ENCODE measurements at regions not wholly inside any gene's neighbourhood (a gene's known extent, or its start where the extent isn't known, plus 50 kb on each side); places are given as distances from the start of the nearest gene placed in this dataset.
"Not testable (repeated sequence)": the region's sequence is repeated elsewhere in the genome, so short reads cannot be mapped to it uniquely, and the experiment has no call there.

DNA sequence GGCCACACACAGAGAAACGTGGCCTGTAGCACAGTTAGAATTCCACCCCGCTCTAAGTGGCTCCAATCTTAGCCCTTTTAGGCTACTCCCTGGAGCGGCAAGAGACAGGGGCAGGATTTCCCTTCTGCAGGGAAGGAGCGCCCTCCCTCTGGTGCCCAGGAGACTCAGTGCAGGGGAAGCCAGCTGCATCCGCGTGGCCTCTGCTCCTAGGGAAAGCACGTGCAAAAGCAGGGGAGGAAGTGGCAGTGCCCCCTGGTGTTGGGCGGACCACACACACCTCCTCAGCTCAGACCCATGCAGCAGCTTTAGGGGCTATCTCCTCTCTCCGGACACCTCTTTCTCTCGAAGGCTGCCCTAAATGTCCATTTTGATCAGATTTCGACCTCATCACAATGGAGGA is 50.0 kb downstream of the SPRING1 start:
- intact Hi-C loops (cut with DNase I), result no loop called here
- DNase-seq, result peak in 3 of 42 donors; percentile 11 to 46 (median 14)

DNA sequence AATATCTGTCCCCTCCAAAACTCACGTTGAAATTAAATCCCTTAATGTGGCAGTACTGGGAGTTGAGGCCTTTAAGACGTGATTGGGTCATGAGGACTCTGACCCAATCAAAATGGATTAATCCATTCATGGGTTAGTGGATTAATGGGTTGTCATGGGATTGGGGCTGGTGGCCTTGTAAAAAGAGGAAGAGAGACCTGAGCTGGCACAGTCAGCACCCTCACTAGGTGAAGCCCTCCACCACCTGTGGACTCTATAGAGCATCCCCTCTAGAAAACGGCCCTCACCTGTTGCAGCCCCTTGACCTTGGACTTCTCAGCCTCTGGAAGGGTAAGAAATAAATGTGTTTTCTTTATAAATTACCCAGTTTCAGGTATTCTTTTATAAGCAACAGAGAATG is 53.0 kb downstream of the SPRING1 start:
- intact Hi-C loops (cut with DNase I), result no loop called here
- no peak for DNase-seq

DNA sequence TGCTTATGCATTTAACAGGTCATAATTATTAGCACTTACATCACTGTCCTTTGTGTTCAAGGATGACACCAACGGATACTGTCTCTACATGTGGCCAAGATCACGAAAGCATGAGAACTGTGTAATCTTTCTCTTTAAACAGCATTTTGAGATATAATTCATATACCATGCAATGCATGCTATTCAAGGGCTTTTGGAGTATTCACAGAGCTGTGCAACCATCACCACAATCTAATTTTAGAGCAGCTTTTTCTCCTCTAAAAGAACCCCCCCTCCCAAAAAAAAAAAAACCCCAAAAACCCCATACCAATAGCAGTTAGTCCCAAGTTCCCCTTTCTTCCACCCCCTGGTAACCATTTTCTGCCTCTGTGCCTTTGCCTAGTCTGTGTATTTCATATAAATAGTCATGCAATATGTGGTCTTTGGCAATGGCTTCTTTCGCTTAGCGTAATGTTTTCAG is 60.6 kb downstream of the SPRING1 start:
- intact Hi-C loops (cut with DNase I), result no loop called here

DNA sequence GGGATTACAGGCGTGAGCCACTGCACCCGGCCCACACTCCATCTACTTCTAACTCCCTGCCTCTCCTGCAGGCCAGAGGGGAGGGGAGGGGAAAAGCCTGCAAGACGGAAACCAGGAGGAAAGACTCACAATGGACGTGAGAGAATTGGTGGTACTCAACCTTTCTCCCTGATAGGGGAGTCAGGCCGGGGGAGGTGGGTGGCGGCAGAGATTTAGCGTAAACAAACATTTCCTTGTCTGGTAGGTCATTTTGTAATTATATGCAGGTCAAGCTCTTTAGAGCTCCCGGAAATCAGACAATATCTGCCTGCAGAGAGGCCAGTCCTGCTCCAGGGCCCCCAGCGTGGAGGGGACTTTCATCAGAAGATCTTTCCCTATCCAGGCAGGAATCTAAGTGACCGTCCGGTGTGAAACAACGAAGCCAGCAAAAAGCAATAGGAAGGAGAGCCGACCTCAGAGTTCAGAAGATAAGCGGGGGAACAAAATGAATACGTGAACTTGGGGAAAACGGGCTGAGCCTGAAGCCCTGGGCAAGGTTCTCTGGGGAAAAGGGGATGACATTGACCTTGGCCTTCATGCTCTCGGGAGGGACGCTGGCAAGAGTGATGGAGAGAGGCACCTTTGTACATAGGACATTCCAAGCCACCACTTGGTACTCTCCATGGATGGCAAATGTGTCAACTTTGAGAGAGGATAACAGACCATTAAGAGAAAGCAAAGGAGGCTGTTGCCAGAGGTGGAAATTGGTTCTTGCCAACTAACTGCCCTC is 62.3 kb downstream of the SPRING1 start:
- intact Hi-C loops (cut with DNase I), result no loop called here
- DNase-seq, result no peak

More for the DNA sequence above, 60.6 kb downstream of the SPRING1 start:
- no peak for DNase-seq

DNA sequence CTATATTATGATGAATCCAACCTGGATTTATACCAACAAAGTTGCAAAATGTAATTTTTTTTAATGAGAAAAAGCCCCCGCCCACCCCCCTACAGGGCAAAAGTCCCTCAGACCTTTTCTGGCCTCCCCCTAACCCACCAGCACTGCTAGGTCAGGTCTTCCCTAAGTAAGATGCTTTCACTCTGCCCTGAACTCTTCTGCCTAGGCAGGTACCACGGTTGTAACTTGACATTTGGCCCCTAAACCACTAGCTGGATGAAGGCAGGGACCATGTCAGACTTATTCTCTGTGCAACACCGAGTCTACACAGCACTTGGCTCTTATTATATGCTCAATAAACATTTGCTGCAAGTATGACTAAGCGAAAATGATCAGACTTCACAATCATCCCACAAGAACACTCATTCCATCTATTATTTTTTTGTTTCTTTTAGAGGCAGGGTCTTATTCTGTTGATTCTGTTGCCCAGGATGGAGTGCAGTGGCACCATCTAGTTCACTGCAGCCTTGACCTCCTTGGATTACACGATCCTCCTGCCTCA is 63.2 kb downstream of the SPRING1 start:
- no peak for DNase-seq
- intact Hi-C loops (cut with DNase I), result no loop called here

DNA sequence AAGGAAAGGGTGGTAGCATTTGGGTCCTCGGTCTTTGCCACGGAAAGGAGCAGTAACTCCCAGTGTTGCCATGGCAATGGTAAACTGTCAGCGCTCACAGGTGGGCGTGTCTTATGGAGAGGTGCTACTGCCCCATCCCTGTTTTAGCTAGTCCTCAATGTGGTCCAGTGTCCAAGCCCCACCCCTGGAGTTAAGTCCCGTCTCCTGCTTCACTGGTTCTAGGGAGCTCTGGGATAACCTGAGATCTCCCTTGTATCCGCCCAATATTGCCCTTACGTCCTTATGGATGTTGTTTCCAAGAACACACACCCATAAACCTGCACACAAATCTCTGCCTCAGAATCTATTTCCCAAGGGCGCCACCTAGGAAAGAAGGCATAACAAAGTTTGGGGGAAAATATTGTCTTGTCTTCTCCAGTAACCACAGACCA is 64.2 kb downstream of the SPRING1 start:
- no peak for DNase-seq
- intact Hi-C loops (cut with DNase I), result no loop called here

DNA sequence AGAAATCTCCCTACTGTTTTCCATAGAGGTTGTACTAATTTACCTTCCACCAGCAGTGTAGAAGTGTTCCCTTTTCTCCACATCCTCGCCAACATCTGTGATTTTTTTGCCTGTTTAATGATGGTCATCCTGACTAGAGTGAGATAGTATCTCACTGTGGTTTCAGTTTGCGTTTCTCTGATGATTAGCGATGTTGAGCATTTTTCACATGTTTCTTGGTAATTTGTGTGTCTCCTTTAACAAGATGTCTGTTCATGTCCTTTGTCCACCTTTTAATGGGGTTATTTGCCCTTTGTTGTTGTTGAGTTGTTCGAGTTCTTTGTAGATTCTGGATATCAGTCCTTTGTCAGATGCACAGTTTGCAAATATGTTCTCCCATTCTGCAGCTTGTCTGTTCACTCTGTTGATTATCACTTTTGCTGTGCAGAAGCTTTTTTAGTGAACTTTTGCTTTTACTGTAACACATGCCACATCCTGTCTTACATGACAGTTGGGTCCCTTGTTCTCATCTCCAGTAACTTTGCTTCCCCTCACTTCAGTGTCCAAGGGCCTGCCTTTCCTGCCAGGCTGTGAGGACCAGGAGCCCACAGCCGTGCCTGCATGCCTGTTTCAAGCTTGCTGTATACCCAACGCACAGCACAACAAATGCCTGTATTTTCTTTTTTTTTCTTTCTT is 64.9 kb downstream of the SPRING1 start:
- no peak for DNase-seq
- intact Hi-C loops (cut with DNase I), result no loop called here

DNA sequence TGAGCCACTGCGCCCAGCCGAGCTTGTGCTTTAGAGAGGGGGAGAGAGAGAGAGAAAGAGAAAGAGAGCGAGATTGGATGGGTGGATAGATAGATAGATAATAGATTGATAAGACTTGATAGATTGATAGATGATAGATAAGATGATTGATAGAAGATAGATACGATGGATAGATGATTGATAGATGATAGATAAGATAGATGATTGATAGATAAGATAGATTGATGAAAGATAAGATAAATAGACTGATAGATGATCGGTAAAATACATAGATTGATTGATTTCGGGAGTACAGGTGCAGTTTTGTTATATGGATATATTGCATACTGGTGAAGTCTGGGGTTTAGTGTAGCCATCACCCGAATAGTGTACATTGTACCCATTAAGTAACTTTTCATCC is 65.9 kb downstream of the SPRING1 start:
- no peak for DNase-seq
- intact Hi-C loops (cut with DNase I), result no loop called here

DNA sequence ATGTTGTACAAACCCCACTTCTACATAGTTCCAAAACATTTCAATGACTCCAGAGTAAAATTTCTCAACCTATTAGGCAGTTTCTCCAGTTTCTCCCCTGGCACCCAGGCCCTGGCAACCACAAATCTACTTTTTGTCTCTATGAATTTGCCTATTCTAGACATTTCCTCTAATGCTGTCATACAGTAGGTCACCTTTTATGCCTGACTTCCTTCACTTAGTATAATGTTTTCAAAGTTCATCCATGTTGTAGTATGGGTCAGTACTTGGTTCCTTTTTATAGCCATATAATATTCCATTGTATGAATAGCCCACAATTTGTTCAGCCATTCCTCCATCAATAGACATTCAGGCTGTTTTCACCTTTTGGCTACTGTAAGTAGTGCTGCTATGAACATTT is 67.0 kb downstream of the SPRING1 start:
- intact Hi-C loops (cut with DNase I), result no loop called here
- no peak for DNase-seq

DNA sequence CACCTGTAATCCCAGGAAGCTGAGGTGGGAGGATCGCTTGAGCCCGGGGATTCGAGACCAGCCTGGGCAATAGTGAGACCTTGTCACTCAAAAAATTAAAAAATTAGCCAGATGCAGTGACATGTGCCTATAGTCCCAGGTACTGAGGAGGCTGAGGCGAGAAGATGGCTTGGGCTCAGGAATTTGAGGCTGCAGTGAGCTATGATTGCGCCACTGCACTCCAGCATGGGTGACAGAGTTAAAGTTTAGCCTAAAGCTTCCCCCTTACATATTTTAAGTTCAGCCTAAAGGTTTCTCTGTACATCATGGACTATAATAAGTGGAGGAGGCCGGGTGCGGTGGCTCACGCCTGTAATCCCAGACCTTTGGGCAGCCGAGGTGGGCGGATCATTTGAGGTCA is 70.1 kb downstream of the SPRING1 start:
- intact Hi-C loops (cut with DNase I), result no loop called here
- DNase-seq, result no peak

DNA sequence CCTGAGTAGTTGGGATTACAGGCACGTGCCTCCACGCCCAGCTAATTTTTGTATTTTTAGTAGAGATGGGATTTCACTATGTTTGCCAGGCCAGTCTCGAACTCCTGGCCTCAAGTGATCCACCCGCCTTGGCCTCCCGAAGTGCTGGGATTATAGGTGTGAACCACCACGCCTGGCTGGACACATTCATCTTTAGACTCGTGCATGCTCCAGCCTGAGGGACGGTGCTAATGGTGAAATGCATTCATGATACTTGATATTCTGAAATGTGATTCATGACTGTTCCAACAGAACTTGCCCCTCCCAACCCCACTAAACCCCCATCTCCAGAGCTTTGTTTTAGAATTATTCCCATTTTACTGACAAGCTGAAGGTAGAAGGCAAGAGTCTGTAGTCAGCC is 71.0 kb downstream of the SPRING1 start:
- intact Hi-C loops (cut with DNase I); DNase-seq: not testable (repeated sequence)

DNA sequence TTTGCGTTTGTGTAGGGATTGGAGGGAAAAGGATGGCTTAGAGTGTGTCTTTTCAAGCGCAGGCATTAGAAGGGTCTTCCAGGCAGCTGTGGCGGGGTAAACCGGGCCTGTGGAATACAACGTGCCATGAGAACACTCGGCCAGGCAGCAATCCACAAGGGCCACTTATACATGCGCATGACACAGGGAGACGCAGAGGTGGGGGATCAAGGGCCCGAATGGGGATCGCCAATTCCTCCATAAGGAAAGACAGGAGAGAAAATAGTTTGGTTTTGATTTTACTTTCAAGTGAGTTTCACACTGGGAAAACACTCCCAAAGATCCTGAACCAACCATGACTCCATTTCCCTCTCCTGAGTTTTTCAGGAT is 71.6 kb downstream of the SPRING1 start:
- no peak for DNase-seq
- intact Hi-C loops (cut with DNase I), result no loop called here

DNA sequence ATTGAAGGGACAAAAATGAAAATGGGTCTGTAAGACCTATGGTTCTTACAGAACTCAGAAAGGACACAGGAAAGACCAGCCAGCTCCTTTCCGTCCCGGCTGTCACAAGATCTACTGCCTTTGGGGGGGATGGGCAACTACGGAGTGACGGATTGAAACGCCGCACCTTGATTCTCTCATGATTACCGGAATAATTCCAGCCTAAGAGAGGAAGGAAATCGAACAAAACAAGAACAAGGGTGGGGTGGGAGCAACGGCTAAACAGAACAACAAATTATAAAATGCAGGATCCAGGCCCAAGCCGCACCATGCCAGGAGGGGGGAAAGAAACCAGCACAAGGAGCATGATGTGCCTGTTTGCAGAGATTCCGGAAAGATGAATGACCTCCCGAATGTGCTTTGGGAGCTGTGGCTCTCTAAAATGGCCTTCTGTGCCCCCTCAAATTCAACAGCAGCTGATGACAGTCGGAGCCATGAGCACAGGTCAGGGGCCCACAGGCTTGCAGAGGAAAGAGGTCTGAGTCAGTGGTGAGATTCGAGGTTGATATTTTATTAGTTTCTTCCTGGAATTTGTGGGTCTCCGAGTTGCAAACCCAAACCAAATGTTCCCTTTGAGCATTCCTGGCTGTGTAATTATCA is 72.1 kb downstream of the SPRING1 start:
- DNase-seq, result no peak
- intact Hi-C loops (cut with DNase I), result no loop called here

DNA sequence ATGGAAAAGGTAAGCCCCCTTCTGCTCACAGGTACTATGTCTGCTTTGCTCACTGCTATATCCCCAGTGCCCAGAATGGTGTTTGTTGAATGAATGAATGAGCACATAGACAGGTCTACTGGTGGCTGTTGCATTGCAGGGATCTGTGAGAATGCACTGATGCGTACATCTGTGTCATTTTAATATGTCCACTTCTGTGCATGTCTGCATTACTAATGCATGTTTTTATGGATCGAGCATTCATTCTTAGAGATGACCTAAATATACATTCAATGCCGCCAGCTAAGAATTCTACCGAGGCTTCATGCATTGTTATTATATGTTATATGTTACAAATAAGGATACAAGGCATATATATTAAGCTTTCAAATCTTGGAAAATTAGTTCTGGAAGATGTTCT is 73.8 kb downstream of the SPRING1 start:
- intact Hi-C loops (cut with DNase I), result no loop called here

DNA sequence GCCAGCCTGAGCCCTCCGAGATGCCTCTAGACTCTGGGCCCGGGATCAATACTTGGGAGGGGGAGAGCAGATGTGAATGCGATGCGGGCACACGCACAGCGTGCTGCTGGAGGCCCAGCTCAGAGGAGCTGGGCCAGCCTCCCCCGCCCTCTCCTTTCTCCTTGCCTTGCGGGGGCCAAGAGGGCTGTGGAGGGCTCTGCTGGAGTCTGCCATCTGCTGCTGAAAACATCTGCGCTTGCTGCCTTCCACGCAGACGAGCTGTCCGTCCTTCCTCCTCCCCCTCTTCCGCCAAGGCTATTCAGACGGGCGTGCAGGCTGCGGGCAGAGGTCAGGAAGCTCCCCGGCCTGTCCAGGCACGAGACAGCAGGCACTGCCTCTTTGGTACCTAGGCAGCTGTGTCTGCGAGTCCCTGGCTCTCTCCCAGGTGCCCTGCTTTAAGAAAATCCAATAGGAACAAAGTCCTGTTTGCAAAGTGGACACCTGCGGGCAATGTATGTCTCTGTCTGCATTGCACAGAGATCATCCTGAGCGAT is 75.2 kb downstream of the SPRING1 start:
- intact Hi-C loops (cut with DNase I), result no loop called here
- peak in 39 of 42 donors; percentile 8 to 64 (median 28) for DNase-seq

More for the DNA sequence above, 73.8 kb downstream of the SPRING1 start:
- no peak for DNase-seq

DNA sequence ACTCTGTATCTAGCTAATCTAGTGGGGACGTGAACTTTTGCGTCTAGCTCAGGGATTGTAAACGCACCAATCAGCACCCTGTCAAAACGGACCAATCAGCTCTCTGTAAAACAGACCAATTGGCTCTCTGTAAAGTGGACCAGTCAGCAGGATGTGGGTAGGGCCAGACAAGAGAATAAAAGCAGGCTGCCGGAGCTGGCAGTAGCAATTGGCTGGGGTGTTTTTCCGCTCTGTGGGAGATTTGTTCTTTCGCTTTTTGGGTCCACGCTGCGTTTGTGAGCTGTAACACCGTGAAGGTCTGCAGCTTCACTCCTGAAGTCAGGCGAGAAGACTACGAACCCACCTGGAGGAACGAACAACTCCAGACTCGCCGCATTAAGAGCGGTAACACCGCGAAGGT is 76.5 kb downstream of the SPRING1 start:
- no peak for DNase-seq
- intact Hi-C loops (cut with DNase I), result no loop called here

DNA sequence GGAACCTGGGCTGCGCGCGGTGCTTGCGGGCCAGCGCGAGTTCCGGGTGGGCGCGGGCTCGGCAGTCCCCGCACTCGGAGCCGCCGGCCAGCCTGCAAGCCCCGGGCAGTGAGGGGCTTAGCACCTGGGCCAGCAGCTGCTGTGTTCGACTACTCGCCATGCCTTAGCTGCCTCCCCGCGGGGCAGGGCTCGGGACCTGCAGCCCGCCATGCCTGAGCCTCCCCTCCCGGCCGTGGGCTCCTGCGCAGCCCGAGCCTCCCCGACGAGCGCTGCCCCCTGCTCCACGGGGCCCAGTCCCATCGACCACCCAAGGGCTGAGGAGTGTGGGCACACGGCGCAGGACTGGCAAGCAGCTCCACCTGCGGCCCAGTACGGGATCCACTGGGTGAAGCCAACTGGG is 77.1 kb downstream of the SPRING1 start:
- DNase-seq; intact Hi-C loops (cut with DNase I): not testable (repeated sequence)

DNA sequence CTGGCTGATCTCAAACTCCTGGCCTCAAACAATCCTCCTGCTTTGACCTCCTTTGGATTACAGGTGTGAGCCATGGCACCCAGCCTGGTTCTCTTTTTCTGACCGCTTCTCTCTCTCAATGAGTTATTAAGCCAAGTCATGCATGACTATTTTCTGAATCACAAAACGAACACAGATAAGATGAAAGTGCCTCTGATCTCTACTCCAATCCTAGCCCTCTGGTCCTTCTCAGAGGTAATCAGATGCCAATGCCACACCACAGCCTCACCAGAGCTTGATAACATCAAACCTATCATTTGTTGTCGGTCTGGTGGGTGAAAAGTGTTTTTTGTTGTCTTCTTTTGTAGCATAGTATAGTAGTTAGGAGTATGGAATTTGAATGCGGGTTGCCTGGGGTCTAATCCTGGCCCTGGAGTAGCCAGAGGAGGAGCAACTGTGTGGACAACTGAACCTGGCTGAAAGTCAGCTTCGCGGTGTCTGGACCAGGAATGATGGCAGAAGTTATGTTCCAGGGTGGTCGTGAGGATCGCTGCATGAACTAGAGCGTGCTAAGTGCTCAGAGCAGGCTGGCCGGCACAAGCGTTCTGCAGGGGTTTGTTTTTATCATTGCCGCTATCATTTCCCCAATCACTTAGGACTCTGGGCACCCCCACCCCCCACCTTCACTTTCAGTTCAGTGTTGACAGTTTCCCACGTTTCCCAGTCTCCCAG is 77.9 kb downstream of the SPRING1 start:
- intact Hi-C loops (cut with DNase I), result no loop called here
- no peak for DNase-seq

DNA sequence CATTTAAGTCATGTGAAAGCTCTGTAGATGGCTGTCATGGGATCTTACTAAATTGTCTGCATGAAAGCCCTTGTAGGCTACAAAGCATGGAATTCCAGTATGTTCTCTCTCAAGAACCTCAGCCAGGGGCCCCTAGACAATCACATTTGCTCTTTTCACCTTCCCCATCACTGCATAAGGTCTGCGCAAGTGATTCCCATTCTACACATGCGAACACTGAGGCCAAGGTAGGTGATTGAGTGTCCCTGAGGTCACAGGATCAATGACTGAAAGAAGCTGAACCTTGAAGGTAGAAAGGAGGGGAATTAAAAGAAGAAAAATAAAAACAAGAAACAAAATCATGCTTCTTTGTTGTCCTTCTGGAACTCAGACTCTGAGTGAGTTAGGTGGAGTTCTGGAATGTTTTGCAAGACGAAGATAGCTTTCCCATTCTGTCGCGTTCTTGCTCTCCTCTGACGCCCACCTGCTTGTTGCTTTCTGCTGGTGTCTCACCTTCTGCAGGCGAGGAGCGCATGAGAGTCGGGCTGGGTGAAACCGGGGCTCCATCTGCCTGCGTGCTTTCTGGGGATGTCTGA is 79.9 kb downstream of the SPRING1 start:
- intact Hi-C loops (cut with DNase I), result no loop called here
- DNase-seq, result no peak
